ENCODE measurements at regions not wholly inside any gene's neighbourhood (a gene's known extent, or its start where the extent isn't known, plus 50 kb on each side); places are given as distances from the start of the nearest gene placed in this dataset.

- no peaks in the 10 kb centered on the region for H3K36me3 ChIP-seq (ENCODE audit: control insufficient read depth, insufficient read depth, low read length)
- H2BK20ac ChIP-seq (ENCODE audit: low read depth, low read length) = no peak overlapping the region
- H3K27ac ChIP-seq (ENCODE audit: insufficient read depth, low read length) = no peak overlapping the region
- no peak overlapping the region for H3K9ac ChIP-seq (ENCODE audit: low read depth, low read length)
- H4K91ac ChIP-seq (ENCODE audit: insufficient read depth, low read depth, low read length) = no peak overlapping the region
- H2BK120ac ChIP-seq (ENCODE audit: low read depth, low read length) = no peak overlapping the region
- H3K4me3 ChIP-seq (ENCODE audit: insufficient read depth, low read depth, low read length) = no peak overlapping the region
- peaks cover 2% of the 10 kb centered on the region; the same call in 1 of the 2 replicates for H3K9me3 ChIP-seq (ENCODE audit: control insufficient read depth, insufficient read depth, low read length)
- intact Hi-C loops (cut with micrococcal nuclease) = no loop called here
- no peak overlapping the region for H2BK5ac ChIP-seq (ENCODE audit: low read depth, low read length, poor library complexity, severe bottlenecking)
- ChIA-PET CTCF (no interaction called here), POLR2A (ENCODE audit: unreplicated experiment) (interaction anchor here (0.6 kb wide), 1 partner anchor 22 kb away, joined by 5 read pairs; no protein-coding TSS in a partner anchor)
- in situ Hi-C loops (cut with MboI; ENCODE audit: low sequenced_read_pairs) = no loop called here
- H3K4me1 ChIP-seq (ENCODE audit: control insufficient read depth, insufficient read depth, low read length) = no peaks in the 10 kb centered on the region
- no peak overlapping the region for H4K8ac ChIP-seq (ENCODE audit: low read depth in 2 of 2, low read length in 2 of 2)
- dilution Hi-C loops (cut with HindIII; ENCODE audit: low sequenced_read_pairs, unreplicated experiment) = no loop called here
- H2AK9ac ChIP-seq (replicated peaks; ENCODE audit: low read depth, low read length, poor library complexity) = no peak overlapping the region
- H3K23ac ChIP-seq (ENCODE audit: low read depth, low read length) = no peak overlapping the region
- no peak overlapping the region for H2BK15ac ChIP-seq (ENCODE audit: low read depth, low read length)
- DNase-seq (no peak), ATAC-seq (ENCODE audit: low read depth) (no peak)
- WGBS, 2 experiments (ENCODE audit: extremely low coverage in 2 of 2, insufficient read length in 1 of 2) = no CpG with 5 or more reads among the region's 3 CpGs
- no peaks in the 10 kb centered on the region for H3K79me1 ChIP-seq (ENCODE audit: low read depth in 1 of 2, low read length in 2 of 2)
- no peak overlapping the region for H3K4ac ChIP-seq (ENCODE audit: low read depth, low read length)
- H2AK5ac ChIP-seq (ENCODE audit: low read depth, low read length) = no peak overlapping the region
- no peak overlapping the region for H4K5ac ChIP-seq (ENCODE audit: low read depth, low read length)
- no peak overlapping the region for H2AFZ ChIP-seq (replicated peaks; ENCODE audit: low read length, poor library complexity)
- H4K20me1 ChIP-seq (ENCODE audit: insufficient read depth, low read length) = no peaks in the 10 kb centered on the region
- BruUV-seq (replicated peaks) = no TSS peak
- no peak overlapping the region for H3K14ac ChIP-seq (replicated peaks; ENCODE audit: low read depth, low read length)
- no peak overlapping the region for H3K18ac ChIP-seq (ENCODE audit: low read depth, low read length)
- no peaks in the 10 kb centered on the region for H3K9me1 ChIP-seq (ENCODE audit: insufficient read depth, low read length)
- no peak overlapping the region for H3K4me2 ChIP-seq (ENCODE audit: low read depth, low read length)
- TF ChIP-seq RFX5 (IDR thresholded peaks at IDR 0.05; ENCODE audit: low read depth, low read length) = no peak
- TF ChIP-seq, protein P1, sequence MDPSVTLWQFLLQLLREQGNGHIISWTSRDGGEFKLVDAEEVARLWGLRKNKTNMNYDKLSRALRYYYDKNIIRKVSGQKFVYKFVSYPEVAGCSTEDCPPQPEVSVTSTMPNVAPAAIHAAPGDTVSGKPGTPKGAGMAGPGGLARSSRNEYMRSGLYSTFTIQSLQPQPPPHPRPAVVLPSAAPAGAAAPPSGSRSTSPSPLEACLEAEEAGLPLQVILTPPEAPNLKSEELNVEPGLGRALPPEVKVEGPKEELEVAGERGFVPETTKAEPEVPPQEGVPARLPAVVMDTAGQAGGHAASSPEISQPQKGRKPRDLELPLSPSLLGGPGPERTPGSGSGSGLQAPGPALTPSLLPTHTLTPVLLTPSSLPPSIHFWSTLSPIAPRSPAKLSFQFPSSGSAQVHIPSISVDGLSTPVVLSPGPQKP (IDR thresholded peaks at IDR 0.05; ENCODE audit: borderline replicate concordance, low read depth, low read length) = no peak
- TF ChIP-seq CHD1 (IDR thresholded peaks at IDR 0.05; ENCODE audit: low read depth, low read length) = no peak
- TF ChIP-seq POLR2A (IDR thresholded peaks at IDR 0.05; ENCODE audit: low read depth, low read length) = no peak
- TF ChIP-seq RCOR1 (IDR thresholded peaks at IDR 0.05; ENCODE audit: insufficient replicate concordance, low read length) = no peak
- TF ChIP-seq NFE2L2 (IDR thresholded peaks at IDR 0.05; ENCODE audit: low read depth, low read length) = no peak
- no peak for TF ChIP-seq MXI1 (IDR thresholded peaks at IDR 0.05; ENCODE audit: borderline replicate concordance, low read depth, low read length)
- no peak for TF ChIP-seq CTCF (conservative IDR thresholded peaks at IDR 0.05; ENCODE audit: low read depth, low read length)
- TF ChIP-seq USF2 (IDR thresholded peaks at IDR 0.05; ENCODE audit: low read depth, low read length) = no peak
- no peak for TF ChIP-seq RAD21 (IDR thresholded peaks at IDR 0.05; ENCODE audit: low read length)
- TF ChIP-seq SMC3 (IDR thresholded peaks at IDR 0.05; ENCODE audit: low read depth, low read length) = no peak
- no peak for TF ChIP-seq MAZ (IDR thresholded peaks at IDR 0.05; ENCODE audit: borderline replicate concordance, low read depth, low read length)
- TF ChIP-seq BHLHE40 (IDR thresholded peaks at IDR 0.05; ENCODE audit: low read depth, low read length) = no peak
- H3K27me3 ChIP-seq (ENCODE audit: control insufficient read depth, insufficient read depth, low read length) = no peaks in the 10 kb centered on the region
- H3K56ac ChIP-seq (ENCODE audit: extremely low read depth, insufficient read depth, low read length) = no peak overlapping the region
Observed at GRCh38 chr4:12562476-12563140, 921.5 kb downstream of the RAB28 start.
